GM19452 (cell line): ENCODE measurements at regions not wholly inside any gene's neighbourhood (a gene's known extent, or its start where the extent isn't known, plus 50 kb on each side); places are given as distances from the start of the nearest gene placed in this dataset.

Source experiments
- ATAC-seq: cut with Tn5 transposase; IDR thresholded peaks from one replicate; pipeline ENCODE4 v1.9.1; 2021; ENCODE audit not compliant: unreplicated experiment

DNA sequence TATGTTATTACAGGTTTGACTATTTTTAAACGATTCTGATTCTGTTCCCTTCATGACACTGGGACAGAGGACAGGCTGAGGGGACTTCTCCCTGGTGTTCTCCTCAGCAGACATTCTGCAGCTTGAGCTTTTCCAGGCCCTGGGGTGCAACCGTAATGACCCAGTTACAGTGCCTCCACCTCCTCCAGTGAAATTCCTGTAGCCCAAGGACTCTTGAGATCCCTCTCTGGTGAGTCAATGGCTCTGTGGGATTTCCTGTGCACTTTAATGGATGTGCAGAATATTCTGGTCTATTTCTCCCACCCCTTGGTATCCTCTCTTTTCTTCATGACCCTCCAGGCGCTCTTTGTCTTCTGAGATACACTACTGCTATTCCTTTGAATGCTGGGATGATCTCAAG, 319.3 kb downstream of the INHBA start:
- no peak for ATAC-seq

- ATAC-seq = no peak
Observed at GRCh38 chr7:41378156-41378555, 324.7 kb downstream of the INHBA start.

DNA sequence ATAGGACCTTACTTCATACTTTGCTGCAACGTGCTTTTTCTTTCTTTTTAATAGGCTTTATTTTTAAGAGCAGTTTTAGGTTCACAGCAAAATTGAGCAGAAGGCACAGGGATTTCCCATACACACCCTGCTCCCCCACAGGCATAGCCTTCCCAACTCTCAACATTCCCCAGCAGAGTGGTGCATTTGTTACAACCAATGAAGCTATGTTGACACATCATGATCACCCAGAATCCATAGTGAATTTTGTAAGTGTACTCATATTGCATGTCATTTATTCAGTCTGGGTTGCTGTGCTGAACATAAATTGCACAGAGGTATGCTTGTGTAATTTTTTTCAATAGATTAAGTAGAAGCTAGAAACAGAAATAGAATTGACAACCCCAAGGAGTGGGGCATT, 327.3 kb downstream of the INHBA start:
- ATAC-seq = no peak

DNA sequence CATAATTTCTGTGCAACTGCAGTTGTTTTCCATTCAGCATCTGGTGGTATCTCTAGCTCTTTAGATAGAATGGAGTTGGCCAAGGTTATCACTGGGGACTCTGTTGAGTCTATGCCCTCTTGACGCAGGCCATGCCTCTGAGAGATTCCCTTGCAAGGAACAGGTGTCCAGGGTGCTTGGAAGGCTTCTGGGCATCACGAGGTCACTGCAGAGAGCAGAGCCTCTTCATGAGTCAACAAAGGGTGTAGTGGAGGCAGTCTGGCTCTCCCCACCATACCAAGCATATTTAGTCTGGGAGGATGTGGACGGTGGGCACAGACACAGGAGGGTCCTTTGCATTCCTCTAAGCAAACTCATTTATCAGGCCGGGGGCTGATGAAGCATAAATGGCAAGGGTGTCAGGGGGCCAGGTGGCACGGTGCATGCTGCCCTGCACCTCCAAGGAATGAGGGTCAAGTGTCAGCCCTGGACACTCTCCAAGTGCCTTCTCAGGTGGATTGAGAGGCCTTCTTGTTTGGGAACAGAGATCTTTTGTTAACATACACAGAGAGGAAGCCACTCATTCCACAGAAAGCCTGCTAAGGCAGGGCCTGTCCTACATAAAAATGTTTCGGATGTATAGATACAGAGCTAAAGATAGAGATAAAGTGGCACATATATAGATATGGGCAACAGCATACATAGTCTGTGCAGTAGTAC, 328.6 kb downstream of the INHBA start:
- no peak for ATAC-seq

DNA sequence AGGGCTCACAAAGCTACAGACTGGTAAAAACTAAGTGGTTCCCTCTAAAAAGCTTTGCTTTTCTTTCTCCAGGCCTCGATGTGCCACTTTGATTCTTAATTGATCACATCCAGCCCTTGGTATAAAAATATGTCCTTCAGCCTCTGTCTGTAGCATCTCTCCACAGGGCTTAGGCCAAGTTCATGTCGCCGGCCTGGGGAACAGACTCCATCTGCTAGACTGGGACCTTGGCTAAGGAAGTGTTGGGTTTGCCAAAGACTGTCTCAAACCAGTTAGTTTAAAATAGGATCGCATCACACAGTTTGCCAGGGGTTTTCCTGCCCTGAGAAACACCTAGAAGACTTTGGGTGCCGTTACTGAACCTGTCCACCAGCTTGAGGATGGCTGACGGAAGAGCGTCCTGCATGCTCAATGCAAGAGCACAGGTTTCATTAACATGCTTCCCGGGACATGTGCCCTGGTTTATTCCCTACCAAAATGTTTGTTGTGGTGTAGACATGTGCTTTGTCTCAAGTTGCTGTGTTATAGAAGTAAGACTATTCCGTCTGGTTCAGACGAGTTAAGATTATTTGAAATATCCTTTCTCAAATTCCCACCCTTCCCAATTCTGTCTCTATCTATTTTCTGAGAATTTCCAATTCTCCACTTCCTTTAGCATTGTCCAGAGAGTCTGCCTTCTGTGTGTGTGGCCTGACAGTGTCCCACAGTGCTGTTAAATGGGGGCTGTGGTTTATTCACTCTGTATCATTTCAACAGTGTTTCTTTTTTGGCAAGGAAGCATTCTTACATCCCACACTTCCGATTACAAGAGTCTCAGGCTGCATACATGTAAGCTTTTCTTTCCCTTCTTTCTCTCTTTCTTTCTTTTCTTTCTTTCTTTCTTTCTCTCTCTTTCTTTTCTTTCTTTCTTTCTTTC, 334.7 kb downstream of the INHBA start:
- no peak for ATAC-seq

DNA sequence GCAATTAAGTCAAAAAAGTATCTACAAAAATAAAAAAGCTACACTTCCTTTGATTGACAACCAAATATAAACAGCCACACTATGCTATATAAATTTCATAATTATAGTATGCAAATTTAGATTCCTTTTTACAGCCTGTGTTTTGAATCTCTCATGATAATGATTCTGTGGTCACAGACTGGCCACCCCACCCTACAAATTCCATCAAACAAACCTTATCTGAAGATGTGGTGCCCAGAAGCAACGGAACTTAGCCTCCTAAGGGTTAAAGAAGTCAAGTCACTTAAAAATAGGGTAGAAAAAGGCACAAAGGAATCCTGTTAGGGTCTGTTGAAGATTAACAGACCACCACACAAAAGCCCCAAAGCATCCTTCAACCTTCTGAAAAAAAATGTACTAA, 351.8 kb downstream of the INHBA start:
- ATAC-seq = no peak

DNA sequence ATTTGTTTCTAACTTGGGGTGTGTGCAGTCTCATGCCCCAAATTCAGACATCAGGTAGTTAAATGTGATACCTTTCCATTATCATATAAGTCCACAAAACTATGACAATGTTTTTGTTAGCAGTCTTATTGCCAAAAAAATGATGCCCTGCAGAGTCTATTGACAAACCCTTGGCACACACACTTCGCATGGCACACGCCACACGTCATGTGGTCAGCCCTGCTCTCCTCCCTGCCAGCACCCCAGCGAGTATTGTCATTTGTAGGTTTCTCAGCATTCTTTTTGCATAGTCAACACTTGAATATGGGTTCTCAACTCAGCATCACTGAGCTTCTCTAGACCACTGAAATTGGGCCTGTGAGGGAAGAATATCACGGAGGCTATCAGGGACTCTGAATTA, 356.0 kb downstream of the INHBA start:
- no peak for ATAC-seq

DNA sequence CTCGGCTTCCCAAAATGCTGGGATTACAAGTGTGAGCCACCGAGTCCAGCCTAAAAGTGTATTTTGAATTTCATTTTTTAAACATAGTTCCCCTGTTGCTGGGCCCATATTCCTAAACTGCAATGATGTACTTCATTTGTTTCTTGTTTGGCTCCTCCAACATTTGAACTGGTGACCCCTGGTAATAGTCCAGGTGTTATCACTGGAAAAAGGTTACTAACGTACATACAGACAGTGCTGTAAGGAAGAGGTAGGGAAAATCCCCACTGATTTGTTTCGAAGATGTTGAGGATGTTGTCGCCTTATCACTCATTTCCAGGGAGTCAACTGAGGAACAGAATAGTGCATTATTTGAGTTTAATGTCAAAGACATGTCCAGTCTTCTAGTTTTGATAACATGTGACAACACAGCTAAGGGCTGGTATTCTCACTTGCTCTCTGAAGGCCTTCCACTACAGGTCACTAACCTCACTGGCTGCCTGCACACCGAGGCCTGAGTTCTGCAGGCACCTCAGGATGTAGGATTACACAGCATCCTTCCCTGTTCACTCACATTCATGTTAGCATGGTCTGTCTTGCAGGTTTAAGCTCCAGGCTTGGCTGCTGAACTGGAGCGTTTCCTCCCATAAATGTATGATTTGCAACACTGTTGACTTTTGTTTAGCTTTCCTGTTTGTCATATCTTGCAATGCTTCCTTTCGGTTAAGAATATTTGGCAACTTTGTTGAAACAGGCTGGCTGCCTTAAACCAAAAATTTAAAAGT, 362.8 kb downstream of the INHBA start:
- ATAC-seq = no peak

- no peak for ATAC-seq
Observed at GRCh38 chr7:41336981-41337380, 365.9 kb downstream of the INHBA start.

DNA sequence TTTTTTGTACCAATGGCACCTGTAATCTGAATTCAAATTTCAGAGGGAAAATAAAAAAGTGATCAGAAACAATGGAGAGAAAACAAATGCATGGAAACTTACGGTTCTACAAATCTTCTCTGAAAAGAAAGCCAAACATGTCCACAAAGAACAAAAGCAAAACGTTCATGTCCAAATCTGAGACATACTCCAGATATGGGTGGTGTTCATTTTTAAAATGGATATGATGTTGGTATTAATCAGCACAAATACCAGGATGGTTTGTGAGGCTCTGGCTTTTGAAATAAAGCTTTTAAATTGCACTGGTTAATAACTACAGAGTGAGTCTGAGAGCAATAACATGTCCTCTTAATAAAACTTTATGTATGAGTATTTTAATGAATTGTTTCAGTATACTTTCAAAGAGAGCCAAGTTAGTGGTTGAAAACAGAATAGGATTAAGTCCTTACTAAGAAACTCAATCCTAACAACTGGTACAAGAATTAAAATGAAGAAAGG, 366.4 kb downstream of the INHBA start:
- no peak for ATAC-seq

- ATAC-seq = no peak
Observed at GRCh38 chr7:41334071-41334862, 368.6 kb downstream of the INHBA start.

- ATAC-seq = no peak
Observed at GRCh38 chr7:41333511-41333910, 369.4 kb downstream of the INHBA start.

DNA sequence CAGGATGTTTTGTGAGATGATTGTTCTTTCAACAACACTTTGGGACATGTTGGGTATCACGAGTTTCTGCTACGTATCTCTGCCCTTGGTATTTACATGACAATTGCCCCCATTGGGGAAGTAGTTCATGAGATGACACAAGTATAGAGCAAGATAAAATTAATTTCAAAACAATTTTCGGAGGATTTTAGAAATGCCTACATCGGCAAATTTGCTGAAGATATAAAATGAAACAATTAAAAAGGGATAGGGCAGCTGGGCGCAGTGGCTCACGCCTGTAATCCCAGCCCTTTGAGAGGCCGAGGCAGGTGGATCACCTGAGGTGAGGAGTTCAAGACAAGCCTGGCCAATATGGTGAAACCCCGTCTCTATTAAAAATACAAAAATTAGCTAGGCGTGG, 371.7 kb downstream of the INHBA start:
- no peak for ATAC-seq

GRCh38 chr7:41328544-41328943, 374.3 kb downstream of the INHBA start:
- no peak for ATAC-seq

- no peak for ATAC-seq
Observed at GRCh38 chr7:41328131-41328530, 374.8 kb downstream of the INHBA start.

DNA sequence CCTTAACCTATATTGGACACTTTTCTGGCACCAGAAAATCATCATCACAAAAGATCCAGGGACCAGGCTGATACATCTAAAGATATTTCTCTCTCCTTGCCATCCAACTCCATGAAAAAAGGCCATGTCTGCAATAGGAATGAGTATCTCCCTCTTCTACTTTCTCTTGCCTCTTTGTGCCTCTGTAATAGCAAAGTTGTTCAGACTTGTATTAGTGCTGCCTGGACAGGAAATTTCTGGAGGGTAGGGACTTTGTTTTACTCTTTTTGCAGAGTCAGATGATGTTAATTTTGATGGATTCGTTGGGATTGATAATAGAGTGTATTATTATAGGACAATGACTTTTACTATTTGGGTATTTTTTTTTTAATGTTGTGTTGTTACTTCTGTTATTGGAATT, 376.3 kb downstream of the INHBA start:
- no peak for ATAC-seq

GRCh38 chr7:41323806-41324205, 379.1 kb downstream of the INHBA start:
- no peak for ATAC-seq

DNA sequence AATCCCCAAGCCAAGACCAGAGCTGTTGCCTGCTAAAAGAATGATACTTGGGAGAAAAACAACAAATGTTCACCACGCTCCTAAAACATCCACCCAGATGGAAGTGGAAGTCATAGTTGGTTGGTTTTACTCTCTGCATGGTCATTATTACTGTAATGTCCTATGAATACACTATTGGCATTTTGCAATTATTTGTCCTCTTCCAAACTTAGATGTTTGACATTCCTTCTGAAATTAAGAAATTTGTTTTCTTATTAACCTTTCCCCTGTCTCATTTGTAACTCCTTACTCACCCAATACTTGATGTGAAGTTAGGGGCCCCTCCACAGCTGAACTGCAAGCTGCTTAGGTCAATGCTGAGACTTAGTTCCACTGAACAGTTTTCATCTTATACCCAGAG, 383.3 kb downstream of the INHBA start:
- ATAC-seq = no peak

GRCh38 chr7:41316410-41316809, 386.5 kb downstream of the INHBA start:
- no peak for ATAC-seq

DNA sequence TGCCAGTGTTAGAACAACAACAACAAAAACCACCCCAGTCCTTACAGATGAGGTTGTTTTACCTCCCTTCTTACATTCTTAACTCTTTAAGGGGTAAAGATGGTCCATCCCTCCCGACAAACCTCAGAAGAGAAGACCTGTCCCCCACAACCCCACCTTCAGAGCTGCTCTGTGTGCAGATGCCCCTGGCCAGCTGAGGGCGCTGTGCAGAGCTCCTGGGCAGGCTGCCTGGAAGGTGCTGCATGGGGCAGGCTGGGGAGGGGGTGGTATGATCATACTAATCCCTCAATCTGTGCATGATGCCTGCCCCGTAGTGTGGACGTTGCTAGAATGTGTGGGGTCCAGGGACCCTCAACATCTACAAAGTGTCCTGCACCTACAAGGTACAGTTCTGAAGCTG, 387.1 kb downstream of the INHBA start:
- no peak for ATAC-seq

DNA sequence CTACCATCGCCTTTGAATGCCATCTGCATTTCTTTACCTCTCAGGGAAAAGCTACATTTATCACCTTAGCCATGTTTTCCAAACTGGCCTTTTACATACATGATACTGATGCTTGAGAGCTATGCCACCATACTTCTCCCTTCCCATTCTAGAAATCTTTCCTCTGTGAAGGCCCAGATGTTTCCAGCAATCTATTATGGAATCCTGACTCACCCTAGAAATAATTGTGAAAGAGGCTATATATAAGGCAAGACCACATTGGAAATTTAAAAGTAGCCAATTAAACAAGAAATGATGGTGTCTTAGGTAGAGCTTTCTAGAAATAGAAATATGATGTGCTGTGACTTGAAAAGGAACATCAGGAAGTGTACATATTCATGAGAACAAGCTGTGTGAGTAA, 389.7 kb downstream of the INHBA start:
- ATAC-seq = no peak
